AML-193 (cell line): ENCODE measurements at regions not wholly inside any gene's neighbourhood (a gene's known extent, or its start where the extent isn't known, plus 50 kb on each side); places are given as distances from the start of the nearest gene placed in this dataset.

Source experiments
- DNase-seq, 2 experiments: peaks; one replicate each; lab custom pipeline; 2025; lab: John Stamatoyannopoulos, UW

DNA sequence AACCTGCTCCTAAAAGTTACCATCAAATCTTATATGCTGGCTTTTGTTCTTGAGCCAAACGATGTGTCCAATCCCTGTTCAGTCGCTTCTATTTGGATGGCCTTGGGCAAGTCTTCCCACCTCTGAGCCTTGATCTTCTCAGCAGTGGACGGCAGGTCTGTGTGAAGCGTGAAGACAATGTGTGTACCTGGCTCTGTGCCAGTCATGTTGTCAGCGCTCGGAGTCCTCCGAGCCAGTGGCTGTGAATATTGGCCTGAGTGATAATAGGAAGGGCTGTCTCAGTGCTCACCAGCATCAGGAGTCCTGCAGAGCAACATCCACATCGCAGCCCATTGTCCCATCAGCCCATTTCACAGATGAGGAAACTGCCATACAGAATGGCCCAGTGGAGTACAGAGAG lies 219.0 kb downstream of the CDC5L start:
- no peak for DNase-seq

GRCh38 chr6:44606976-44607375 lies 219.5 kb downstream of the CDC5L start:
- DNase-seq = no peak

DNA sequence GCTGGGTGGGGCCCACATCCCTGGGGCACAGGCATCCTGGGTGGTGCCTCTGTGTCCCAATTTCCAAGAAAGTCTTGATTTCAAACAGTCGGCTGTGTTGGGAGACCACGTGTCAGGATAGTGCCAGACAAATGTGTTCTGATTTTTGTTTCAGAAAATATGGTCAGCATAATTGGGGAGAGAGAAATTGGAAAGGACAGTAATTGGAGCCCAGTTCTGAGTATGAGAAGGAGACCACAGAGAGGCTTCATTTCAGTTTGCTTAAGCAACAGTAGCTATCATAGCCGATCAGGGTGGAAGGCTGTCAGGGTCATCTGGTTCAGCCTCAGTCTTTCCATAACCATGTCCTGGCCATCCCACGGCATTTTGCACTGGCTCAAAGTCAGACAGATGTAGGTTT lies 220.7 kb downstream of the CDC5L start:
- DNase-seq = no peak

DNA sequence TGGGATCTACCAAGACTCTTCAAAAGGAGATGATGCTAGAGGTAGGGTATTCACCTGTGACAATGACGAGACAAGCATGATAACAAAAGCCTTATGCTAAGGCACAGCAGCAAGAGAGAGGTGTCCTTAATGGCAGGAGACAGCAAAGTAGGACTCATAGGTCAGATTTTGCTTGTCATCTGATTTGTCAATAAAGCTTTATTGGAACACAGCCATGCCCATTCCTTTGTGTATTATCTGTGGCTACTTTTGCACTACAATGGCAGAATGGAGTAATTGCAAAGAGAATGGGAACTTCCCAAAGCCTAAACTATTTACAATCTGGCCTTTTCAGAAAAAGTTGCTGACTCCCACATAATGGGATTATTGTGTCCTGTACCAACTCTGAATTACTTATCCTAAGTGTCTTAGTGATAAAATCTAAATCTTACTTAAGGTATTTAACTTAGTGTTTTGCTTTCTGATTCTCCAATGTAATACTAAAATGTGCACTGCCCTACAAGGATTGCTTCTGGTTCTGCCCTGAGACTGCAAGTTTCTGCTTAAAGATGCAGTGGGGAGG lies 221.6 kb downstream of the CDC5L start:
- DNase-seq = no peak

DNA sequence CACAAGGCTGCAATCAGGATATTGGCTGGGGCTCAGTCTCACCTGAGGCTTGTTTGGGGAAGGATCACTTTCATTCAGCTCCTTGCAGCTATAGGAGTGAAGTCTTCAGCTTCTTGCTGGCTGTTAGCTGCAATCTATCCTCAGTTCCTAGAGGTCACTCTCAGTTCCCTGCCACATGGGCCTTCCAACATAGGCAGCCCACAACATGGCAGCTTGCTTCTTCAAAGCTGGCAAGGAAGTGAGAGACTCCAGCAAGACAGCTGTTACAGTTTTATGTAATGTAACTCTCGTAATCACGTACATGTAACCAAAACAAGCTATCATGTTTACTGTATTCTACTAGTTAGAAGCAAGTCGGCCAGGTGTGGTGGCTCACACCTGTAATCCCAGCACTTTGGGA lies 226.9 kb downstream of the CDC5L start:
- no peak for DNase-seq

- no peak for DNase-seq
Observed at GRCh38 chr6:44615621-44616020, 228.1 kb downstream of the CDC5L start.

DNA sequence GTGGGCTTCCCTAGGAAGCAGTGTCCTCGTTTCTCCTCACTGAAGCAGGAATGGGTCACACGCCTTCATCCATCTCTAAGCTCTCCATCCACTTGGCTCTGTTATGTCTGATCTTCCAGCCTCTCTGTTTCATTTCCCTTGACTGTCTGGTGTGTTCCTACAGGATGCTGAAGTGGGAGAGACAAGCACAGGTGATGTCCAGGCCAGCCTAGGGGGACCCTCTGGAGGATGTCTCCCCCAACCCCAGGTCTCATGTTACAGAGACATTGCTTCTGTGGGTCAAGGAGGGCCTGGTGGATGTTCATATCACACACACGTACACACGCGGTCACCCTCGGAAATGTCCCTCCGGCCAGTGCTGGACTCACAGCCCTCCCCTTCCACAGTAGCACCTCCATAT lies 229.9 kb downstream of the CDC5L start:
- no peak for DNase-seq

DNA sequence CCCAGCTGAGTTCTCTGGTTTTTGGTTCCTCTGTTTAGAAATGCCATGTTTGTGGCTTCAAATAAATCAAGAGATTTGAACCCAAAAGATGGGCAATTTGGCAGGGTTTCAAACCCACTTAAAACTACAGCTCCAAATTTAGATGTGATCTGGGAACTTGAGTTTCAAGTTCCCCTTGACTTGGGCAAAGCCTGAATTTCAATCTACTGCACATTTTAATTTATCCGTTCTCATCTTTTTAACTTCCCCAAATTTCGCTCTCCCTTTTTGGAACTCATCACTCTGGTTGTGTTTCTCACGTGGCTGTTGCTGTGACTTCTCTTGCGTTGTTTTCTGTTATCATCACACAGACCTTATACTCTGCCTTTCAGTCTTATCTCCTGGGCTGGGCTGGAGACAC lies 230.9 kb downstream of the CDC5L start:
- DNase-seq = no peak

GRCh38 chr6:44620922-44621321 lies 233.4 kb downstream of the CDC5L start:
- DNase-seq = no peak

DNA sequence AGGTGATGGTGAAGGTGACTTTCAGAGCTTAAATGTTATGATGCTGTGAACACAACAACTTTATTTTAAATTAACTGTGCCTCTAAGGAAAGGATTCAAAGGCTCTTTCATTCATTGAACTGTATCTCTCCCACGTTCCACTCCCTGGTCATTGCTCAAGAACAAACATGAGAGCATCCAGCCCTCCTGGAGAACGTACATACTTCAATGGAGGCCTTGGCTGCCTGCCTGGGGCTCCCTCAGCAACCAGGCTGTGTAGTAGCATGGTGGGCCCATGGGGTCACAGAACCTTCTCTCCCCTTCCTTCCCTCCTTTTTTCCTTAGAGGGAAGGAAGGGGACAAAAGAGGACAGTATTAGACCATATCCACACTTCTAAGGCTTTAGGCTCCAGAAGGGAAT lies 234.3 kb downstream of the CDC5L start:
- no peak for DNase-seq

DNA sequence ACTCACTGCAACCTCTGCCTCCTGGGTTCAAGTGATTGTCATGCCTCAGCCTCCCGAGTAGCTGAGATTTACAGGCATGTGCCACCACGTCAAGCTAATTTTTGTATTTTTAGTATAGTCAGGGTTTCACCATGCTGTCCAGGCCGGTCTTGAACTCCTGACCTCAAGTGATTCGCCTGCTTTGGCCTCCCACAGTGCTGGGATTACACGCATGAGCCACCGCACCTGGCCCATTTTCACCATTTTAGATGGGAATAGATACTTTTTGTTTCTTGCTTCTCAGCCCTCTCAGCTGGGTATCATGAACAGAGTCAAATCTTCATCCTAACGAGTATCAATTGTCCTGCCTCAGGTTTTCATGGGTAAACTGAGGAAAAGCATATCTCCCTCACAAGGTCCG lies 235.0 kb downstream of the CDC5L start:
- no peak for DNase-seq

DNA sequence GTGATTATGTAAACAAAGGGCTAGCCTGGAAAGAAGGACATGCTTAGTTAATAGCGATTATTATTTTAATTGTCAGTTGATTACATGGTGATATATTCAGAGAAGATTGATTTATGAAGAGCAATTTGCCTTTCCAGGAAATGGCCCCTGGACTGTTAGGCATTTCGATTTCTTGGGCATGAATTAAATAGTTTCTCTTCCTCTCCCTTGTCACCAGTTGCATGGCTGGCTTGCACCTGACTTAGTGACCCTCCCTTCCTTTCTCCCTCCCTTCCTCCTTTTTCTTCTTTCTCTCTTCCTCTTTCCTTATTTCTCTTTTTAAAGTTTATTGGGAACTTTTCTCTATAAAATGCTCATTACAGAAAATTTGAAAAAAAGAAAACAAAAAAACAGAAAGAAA lies 235.4 kb downstream of the CDC5L start:
- DNase-seq = no peak

GRCh38 chr6:44624226-44624625 lies 236.7 kb downstream of the CDC5L start:
- DNase-seq = no peak

DNA sequence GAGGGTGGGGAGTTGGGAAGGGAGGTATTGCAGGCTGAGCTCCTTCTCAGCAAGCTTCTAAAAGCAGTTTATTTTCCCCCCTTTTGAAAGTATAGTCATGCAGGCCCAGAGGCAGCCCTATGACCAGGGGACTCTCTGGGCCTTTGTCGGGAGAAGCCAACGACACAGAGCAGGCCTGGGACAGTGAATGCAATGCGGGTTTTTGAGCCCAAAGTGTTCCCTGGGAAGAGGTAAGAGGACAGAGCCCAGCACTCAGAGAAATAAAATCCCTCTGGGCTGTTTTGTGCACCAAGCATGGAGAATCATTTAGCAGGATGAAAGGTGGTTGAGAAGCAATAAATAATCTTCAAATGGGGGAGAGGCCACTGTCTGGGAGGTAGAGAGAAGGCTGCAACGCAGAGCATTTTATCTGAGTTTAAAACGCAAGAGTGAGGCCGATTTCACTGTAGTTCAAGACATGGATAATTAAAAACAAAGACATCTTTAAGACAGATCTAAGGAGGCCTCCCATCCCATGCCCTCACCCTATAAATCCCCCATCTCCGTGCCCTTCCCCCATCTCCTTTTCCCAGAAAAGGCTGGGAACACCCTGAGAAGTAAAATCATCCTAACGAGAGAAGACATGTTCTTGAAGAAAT lies 237.5 kb downstream of the CDC5L start:
- no peak for DNase-seq

GRCh38 chr6:44625996-44626395 lies 238.5 kb downstream of the CDC5L start:
- DNase-seq = no peak

DNA sequence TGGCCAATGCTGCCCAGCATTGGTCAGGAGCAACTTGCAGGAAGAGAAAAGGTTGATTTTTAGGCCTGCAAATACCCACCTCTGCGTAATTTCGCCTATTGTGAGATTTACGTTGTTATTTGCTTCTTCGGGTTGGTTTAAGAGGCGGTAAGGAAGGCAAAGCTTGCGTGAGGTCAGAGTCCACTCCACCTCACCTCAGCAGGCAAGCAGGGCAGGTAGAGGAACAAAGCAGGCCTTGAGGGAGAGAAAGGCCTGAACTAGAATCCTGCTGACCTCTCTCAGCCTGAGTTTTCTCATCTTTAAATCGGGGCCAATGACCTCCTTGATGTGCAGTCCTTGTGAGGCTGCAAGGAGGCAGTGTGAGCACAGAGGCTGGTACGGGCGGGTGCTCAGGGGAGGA lies 239.1 kb downstream of the CDC5L start:
- no peak for DNase-seq

GRCh38 chr6:44627091-44627882 lies 239.8 kb downstream of the CDC5L start:
- DNase-seq = no peak

- DNase-seq = no peak
Observed at GRCh38 chr6:44627883-44628271, 240.4 kb downstream of the CDC5L start.

- DNase-seq = no peak
Observed at GRCh38 chr6:44628347-44628746, 240.8 kb downstream of the CDC5L start.

DNA sequence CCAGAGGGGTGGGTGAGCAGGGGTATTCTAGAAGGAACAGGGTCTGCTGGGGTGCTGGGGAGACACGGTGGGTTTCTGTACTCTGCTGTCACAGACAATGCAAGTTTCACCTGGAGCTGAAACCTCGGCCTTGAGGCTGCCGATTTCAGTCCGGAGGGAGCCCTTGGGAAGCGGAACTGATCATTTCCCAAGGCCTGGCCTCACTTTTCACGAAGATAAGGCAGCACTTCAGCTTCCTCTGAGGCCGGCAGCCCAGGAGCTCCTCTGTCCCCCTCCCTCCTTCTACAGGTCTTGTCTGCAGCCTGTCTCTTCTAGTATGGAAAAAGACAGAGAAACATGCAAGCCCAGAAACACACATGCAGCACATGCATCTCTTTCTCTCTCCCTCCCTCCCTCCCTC lies 242.1 kb downstream of the CDC5L start:
- DNase-seq = no peak

GRCh38 chr6:44630125-44631028 lies 242.9 kb downstream of the CDC5L start:
- DNase-seq = peak; percentile 28 to 32

DNA sequence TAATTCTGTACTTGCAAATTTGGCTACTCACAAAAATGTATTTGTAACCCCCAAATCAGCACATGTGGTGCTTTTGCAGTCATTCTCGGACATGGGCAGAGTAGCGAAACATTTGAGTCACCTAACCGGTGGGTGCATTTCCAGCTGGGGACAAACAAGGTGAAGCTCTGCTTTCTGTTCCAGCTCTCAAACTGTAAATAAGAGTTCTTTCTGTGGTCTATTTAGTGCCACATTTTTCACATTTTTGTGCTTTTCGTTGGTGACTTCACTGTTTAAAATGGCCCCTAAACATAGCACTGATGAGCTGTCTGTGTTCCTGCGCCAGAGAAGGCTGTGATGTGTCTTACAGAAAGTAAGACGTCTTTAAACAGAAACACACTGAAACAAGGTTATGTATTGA lies 244.5 kb downstream of the CDC5L start:
- no peak for DNase-seq

DNA sequence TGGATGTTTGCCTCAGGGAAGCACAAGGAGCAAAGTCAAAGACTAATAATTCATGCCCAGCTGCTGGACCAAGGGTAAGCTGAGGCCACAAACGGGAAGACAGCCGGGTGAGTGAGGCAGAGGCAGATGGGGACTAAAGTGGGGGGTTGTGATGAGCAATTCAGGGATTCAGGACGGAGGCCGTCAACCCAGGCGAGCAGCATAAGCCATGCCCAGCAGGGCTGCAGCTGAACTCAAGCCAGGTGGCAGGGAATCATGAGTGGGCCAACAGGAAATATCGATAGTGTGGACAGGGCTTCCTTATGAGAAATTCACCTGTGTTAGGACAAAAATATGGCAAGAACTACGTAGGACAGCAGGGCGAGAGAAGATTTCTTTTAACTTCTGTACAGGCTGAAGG lies 246.8 kb downstream of the CDC5L start:
- DNase-seq = no peak
